ENCODE measurements at regions not wholly inside any gene's neighbourhood (a gene's known extent, or its start where the extent isn't known, plus 50 kb on each side); places are given as distances from the start of the nearest gene placed in this dataset.

DNA sequence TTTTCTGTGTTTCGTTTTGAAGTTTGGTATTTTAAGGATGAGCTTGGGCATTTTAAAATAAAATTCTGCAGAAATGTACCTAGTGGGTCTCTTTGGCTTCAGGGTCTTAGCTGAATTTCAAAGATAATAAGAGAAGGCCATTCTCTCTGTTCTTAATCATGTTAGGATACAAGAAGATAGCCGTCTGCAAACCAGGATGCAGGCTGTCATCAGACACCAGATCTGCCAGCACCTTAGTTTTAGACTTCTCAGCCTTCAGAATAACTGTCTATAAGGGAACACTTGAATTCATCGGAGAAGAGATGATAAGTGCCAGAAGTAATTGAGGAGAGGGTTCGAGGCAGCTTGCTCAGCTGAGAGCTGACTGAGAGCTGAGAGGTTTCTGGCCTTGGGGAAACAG is 202.1 kb downstream of the REEP3 start:
- intact Hi-C loops (cut with DNase I): no loop called here

DNA sequence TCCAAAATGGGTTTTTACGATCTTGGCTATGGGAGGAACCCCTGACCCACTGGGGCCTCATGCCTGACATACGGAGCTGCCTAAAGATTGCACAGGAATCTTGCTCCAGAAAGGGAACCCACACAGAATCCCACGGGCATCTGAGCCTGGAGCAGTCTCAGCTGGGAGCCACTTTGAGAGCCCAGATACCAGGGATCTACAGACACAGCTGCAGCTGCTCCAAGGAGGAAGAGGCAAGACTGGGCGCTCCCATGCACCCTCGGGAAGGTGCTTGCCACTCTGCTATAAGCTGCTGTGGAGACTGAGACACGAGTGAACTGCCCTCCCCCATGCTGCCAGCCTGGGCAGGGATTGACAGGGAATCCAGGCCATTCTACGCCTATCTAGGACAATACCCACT is 202.5 kb downstream of the REEP3 start:
- intact Hi-C loops (cut with DNase I): no loop called here
- no peak for DNase-seq (ENCODE audit: low spot score)

More for the DNA sequence above, 202.1 kb downstream of the REEP3 start:
- DNase-seq (ENCODE audit: low spot score): no peak

DNA sequence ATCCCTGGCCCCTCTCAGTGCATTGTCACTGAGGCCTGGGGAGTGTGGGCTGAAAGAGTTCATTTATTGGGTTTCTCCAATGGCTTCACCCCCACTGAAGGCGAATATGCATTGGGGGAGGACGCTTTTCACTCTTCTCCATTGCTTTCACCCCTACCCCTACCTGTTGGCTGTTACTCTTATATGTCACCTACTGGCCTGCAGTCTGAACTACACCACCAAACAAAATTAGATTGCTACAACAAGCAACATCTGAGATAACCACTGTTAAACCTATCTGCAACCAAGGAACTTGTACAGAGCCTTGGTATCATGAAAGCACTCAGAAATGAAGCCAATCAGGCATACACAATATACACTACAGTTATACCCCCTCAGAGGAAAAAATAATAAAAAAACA is 203.7 kb downstream of the REEP3 start:
- no peak for DNase-seq (ENCODE audit: low spot score)
- intact Hi-C loops (cut with DNase I): no loop called here

DNA sequence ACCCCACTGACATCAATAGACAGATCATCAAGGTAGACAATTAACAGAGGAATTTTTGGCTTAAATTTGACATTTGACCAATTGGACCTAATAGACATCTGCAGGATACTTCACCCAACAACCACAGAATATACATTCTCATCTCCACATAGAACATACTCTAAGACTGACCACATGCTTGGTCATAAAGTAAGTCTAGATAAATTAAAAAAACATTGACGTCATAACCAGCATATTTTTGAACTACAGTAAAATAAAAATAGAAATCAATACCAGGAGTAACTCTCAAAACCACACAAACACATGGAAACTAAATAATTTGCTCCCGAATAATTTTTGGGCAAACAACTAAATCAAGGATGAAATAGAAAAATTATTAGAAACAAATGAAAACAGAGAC is 205.7 kb downstream of the REEP3 start:
- DNase-seq (ENCODE audit: low spot score): no peak
- intact Hi-C loops (cut with DNase I): no loop called here

DNA sequence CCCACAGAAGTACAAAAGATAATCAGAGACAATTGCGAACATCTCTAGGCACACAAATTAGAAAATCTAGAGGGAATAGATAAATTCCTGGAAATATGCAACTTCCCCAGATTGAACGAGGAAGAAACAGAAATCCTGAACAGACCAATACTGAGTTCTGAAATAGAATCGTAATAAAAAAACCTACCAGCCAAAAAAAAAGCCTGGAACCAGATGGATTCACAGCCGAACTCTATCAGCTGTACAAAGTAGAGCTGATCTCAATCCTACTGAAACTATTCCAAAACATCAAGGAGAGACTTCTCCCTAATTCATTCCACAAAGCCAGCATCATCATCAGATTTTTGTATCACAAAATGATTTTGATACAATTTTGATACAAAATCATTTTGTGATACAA is 206.4 kb downstream of the REEP3 start:
- no peak for DNase-seq (ENCODE audit: low spot score)
- intact Hi-C loops (cut with DNase I): no loop called here

DNA sequence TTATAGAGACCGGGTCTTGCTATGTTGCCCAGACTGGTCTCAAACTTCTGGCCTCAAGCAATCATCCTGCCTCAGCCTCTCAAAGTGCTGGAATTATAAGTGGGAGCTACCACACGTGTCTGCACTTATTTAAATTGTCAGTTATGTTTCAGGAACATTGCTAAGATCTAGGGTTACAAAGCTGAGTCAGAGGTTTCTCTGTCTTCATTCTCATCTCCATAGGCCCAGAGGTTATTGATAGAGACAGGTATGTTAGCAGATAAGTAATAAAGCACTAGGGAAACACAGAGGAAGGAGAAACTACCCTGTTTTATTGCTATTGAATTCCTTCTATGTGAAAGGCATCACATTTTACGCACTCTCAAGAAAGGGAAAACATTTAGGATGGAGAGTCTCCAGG is 214.1 kb downstream of the REEP3 start:
- DNase-seq (ENCODE audit: low spot score): no peak
- intact Hi-C loops (cut with DNase I): no loop called here

DNA sequence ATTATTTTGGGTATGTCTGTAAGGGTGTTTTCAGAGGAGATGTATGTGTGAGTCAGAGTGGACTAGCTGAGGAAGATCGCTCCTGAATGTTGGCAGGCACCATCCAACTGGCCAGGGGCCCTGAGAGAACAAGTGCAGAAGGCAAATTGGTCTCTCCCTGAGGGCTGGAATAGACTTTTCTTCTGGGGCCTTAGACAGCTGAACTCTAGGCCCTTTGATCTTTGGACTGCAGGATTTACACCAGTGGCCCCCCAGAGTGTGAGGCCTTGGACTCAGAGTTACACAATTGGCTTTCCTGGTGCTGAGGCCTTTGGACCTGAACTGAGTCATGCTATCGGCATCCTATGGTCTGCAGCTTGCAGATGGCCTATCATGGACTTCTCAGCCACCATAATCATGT is 217.2 kb downstream of the REEP3 start:
- intact Hi-C loops (cut with DNase I): no loop called here
- no peak for DNase-seq (ENCODE audit: low spot score)

DNA sequence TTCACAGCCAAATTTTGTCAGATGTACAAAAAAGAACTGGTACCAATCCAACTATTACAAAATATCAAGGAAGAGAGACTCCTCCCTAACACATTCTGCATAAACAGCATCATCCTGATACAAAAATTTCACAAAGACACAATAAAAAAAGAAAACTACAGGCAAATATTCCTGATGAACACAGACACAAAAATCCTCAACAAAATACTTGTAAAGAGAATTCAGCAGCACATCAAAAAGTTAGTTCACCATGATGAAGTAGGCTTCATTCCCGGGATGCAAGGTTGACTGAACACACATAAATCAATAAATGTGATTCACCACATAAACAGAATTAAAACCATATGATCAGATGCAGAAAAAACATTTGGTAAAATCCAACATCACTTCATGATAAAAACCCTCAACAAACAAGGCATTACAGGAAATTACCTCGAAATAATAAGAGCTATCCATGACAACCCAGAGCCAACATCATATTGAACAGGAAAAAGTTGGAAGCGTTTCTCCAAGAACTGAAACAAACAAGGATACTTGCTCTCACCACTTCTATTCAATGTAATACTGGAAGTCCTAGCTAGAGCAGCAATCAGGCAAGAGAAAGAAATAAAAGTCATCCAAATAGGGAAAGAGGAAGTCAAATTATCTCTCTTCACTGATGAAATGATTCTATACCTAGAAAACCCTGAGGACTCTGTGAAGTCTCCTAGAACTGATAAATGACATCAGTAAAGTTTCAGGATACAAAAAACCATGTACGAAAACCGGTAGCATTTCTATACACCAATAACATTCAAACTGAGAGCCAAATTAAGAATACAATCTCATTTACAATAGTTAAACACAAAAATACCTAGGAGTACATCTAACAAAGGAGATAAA is 223.1 kb downstream of the REEP3 start:
- intact Hi-C loops (cut with DNase I): no loop called here
- no peak for DNase-seq (ENCODE audit: low spot score)

DNA sequence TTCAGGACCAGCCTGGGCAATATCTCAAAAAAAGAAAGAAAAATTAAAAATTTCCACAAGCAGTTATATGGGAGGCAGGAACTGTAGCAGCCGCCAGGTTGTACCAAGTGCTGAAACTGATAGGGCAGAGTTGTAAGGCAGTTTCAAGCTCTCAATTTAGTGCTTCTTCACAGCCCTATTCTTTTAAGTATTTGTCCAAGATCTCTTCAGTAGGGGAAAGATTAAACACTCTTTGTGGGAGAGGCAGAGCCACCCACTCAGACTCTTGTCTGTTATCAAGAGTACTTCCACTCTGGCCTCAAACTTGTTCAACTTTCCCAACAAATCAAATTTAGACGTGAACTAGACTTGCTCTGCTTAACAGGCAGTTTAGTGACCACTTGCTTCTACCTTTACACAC is 228.7 kb downstream of the REEP3 start:
- intact Hi-C loops (cut with DNase I): no loop called here
- DNase-seq (ENCODE audit: low spot score): no peak

DNA sequence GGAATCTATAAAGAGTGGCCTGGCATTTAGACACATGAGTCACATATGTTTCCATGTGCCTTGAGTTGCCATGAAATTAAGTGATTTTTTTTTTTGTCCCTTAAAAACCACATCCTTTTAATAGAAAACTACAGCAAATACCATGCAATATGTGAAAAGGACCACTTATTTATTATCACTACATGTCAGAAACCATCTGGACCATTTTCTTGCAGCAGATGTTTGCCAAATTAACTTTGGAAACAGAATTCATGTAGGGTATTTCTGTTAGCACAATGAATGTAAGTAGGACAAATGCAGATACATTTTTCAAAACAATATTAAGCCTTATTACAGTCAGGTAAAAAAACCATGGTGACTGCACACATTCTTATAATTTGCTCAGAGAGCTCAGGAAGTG is 230.6 kb downstream of the REEP3 start:
- intact Hi-C loops (cut with DNase I): no loop called here
- DNase-seq (ENCODE audit: low spot score): no peak

DNA sequence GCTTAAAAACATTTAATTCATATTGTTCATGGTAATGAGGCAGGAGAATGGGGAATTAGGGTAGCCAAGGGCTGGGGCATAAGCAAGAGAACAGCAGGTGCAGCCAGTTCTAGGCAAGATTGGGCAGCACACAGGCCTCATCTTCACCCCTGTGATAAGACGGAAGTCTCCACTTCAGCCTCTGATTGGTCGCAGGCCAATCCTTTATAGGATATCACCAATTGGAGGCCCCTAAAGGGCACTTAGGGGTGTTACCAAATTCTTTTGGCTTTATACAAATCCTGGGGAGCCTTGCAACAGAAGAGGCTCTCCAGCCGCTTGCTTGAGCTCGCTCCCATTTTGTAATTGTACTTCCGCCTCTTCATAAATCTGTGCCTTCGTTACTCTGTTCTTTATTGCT is 231.1 kb downstream of the REEP3 start:
- no peak for DNase-seq (ENCODE audit: low spot score)
- intact Hi-C loops (cut with DNase I): no loop called here

DNA sequence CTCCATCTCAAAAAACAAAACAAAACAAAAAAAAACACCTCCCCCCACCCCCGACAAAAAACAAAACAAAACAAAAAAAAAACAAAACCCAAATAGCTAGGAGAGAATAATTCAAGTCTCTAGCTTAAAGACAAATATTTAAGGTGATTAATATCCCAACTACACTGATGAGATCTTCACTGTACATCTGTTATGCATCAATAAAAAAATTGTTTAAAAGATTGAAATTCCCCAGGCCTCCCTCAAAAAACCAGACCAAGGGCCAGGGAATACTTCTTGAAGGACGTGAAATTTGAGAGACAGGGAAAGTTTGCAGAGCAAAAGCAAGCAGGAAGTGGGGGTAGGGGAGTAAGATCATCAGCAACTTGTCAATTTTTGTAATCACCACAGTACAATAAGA is 232.6 kb downstream of the REEP3 start:
- intact Hi-C loops (cut with DNase I): no loop called here

DNA sequence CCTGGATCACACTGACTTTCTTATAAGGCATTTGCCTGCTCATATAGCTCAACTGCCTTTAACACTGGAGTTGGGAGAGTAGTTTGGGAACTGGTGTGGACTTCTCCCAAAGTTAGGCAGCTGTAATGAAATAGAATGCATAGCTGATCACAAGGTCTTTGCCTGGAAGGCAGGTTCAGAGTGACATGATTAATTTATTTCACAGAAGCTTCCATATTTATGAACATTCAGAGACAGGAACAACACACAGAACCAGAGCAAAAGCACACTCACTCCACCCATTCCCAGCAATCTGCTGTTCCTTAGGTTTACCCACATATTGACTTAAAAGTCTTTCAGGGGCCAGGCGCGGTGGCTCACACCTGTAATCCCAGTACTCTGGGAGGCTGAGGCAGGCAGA is 234.2 kb downstream of the REEP3 start:
- intact Hi-C loops (cut with DNase I): no loop called here
- no peak for DNase-seq (ENCODE audit: low spot score)

More for the DNA sequence above, 232.6 kb downstream of the REEP3 start:
- no peak for DNase-seq (ENCODE audit: low spot score)

DNA sequence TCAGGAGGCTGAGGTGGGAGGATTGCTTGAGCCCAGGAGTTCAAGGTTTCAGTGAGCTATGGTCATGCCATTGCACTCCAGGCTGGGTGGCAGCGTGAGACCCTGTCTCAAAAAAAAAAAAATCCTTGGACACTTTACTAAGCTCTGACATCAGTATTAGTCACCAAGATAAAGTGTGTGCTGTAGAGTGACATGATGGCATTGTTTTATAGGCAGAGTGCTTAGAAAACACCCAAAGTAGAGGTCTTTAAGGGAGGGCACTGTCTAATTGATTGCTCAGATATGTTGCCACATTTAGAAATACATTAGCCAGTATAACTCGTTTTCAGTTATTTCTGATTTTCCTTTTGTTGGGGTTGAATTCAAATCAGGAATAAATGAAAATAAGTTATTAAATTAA is 235.9 kb downstream of the REEP3 start:
- no peak for DNase-seq (ENCODE audit: low spot score)
- intact Hi-C loops (cut with DNase I): no loop called here

DNA sequence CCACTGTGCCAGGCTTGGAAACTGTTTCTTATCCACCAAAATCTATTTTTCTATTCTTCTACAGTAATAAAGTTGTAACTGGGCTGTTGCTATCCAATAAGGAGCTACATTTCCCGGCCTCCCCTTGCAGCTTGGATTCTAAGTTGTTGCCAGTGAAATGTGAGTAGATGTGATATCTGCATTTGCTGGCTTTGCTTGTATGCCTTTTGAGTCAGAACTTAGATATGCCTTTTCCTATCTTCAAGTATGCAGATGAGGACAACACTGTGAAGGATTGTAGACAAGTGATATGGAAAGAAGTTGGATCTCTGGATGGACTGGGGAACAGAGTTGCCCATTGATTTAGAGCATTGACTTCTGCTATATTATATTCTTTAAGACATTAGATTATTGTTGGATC is 236.9 kb downstream of the REEP3 start:
- DNase-seq (ENCODE audit: low spot score): no peak
- intact Hi-C loops (cut with DNase I): no loop called here

DNA sequence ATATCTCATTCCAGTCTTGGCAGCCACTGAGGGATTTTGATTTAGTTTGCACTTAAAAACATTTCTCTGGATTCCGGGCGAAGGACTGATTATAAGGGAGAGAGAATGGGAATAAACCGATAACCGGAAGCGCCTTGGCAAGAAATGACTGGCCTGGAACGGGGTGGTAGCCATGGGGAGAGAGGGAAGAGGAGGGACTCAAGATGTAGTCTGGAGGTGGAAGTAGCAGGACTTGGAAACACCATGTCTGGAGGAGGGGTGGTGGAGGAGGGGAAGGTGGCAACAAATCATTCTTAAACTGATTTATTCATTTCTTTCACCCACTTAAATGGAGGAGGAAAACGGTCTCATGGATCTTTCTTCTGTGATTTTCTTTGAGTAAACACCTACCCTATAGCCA is 238.1 kb downstream of the REEP3 start:
- no peak for DNase-seq (ENCODE audit: low spot score)
- intact Hi-C loops (cut with DNase I): no loop called here

DNA sequence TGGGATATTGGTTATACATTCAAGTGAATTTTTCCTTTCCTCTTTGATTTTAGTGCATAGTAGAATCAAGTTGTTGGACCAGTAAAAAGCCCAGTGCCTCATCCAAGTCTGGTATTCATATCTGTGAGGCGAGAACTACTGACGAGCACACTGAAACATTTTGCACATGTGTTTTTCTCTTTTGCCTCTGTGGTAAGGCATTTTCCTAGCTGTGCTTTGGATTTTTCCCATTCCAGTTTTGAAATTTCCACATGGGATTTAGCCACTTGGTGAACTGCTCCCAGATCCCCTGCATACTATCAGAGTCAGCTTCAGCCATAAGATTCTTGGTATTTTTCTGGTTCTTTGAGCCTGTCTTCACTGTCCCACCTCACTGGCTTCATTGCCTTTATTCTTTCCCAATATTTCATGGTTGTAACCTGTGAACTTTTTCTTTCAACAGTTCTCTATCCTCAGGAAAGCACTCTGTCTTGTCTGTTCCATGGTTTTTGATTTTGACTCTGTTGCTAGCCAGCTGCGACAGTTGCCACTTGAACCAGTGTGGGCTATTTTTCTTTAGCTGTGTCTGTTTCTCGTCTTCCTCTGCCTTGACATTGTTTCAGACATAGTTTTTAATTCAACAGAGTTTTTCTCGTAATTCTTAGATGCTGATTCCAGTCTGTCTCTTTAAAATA is 239.0 kb downstream of the REEP3 start:
- intact Hi-C loops (cut with DNase I): loop anchor here in 1 of 2 donors (10.0 kb wide), 1 partner anchor 1565 kb away; no protein-coding TSS in a partner anchor
- DNase-seq (ENCODE audit: low spot score): no peak

DNA sequence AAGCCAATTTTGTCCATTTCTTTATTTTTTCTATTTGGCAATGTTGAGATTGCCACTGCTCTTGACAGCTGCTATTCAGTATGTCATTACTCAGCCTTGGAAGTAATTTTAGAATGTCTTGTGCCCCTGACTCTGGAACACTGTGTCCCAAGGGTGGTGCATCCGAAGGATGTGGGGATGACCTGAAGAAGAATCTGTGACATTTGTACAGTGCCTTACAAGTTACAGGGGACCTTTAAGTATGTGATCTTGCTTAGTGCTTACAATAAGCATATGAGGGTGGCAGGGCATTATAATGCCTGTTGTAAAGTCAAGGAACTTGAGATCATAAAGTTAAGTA is 239.5 kb downstream of the REEP3 start:
- intact Hi-C loops (cut with DNase I): loop anchor here in 1 of 2 donors (10.0 kb wide), 1 partner anchor 1566 kb away; no protein-coding TSS in a partner anchor
- no peak for DNase-seq (ENCODE audit: low spot score)

DNA sequence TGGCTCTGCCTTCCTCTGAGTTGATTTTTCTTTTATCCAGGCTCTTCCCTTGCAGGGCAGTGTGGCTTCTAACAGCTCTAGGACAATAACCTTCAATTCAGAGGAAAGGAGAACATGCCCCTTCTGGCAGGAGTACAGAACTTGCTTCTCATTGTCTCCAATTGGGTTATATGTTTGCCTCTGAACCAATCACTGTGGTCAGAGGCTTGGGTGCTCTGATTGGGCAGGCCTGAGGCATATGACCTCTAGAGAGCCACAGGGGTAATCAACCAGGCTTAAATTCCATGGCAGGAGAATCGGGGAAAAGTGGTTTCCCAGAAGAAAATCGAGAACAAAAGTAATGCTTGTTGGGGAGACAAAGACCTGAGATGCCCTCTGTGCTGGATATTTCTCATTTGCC is 240.0 kb downstream of the REEP3 start:
- no peak for DNase-seq (ENCODE audit: low spot score)
- intact Hi-C loops (cut with DNase I): loop anchor here in 1 of 2 donors (10.0 kb wide), 1 partner anchor 1566 kb away; no protein-coding TSS in a partner anchor

DNA sequence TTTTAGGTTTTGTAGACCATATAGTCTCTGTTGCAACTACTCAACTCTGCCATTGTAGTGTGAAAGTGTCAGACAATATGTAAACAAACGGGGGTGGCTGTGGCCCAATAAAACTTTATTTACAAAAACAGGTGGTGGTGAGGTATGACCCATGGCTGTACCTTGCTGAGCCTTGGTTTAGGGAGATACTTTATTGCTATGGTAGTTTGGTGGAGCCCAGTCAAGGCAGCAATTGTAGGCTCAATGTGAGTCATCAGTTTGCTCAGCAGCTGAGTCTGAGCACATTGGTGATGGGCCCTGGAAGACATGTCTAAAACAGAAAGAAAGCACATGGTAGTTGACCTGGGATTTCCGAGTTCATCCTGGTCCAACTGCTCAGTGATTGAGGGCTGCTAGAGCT is 242.5 kb downstream of the REEP3 start:
- intact Hi-C loops (cut with DNase I): loop anchor here in 1 of 2 donors (10.0 kb wide), 1 partner anchor 1569 kb away; no protein-coding TSS in a partner anchor

DNA sequence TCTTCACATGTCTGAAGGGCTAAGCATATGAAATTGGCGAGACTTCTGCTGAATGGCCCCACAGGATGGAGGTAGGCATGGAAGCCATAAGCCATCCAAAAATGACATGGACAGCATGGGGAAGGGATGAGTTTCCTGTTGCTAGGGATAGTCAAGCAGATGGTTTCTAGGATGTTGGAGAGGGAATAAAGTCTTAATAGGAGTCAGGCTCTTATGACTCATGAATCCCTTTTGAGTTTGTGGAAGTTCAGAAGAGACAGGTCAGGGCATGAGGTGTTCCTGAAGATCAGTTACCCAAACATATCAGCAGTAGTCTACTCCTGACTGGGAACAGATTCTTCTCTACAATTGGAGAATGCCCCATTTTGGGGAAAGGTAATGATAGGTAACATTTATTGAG is 243.9 kb downstream of the REEP3 start:
- intact Hi-C loops (cut with DNase I): loop anchor here in 1 of 2 donors (10.0 kb wide), 1 partner anchor 1570 kb away; no protein-coding TSS in a partner anchor
- no peak for DNase-seq (ENCODE audit: low spot score)

More for the DNA sequence above, 242.5 kb downstream of the REEP3 start:
- DNase-seq (ENCODE audit: low spot score): no peak
